Type B pancreatic cell (in vitro differentiated cells): ENCODE measurements at regions not wholly inside any gene's neighbourhood (a gene's known extent, or its start where the extent isn't known, plus 50 kb on each side); places are given as distances from the start of the nearest gene placed in this dataset.

Experiments used
- DNase-seq: peaks from one replicate; pipeline ENCODE4 v3.0.0; 2021; ENCODE audit warnings: mixed read lengths; ENCODE audit not compliant: unreplicated experiment; ENCODE audit errors: extremely low spot score
- H3K27ac Mint-ChIP-seq: 2 replicates; pipeline ENCODE4 v1.8.0; 2021; ENCODE audit warnings: mild to moderate bottlenecking, mixed read lengths
- H3K27me3 Mint-ChIP-seq: 2 replicates; pipeline ENCODE4 v1.8.0; 2021; ENCODE audit warnings: mixed read lengths
- H3K36me3 Mint-ChIP-seq: 2 replicates; pipeline ENCODE4 v1.8.0; 2021; ENCODE audit warnings: mixed read lengths
- H3K4me1 Mint-ChIP-seq: one replicate; pipeline ENCODE4 v1.8.0; 2021; ENCODE audit warnings: mixed read lengths; ENCODE audit not compliant: unreplicated experiment
- H3K4me3 Mint-ChIP-seq: 2 replicates; pipeline ENCODE4 v1.8.0; 2021; ENCODE audit warnings: mild to moderate bottlenecking, mixed read lengths
- H3K9me3 Mint-ChIP-seq: 2 replicates; pipeline ENCODE4 v1.8.0; 2021; ENCODE audit warnings: mixed read lengths
- CTCF ChIP-seq: fragments of 200-600 bp; sonication (generic); conservative IDR thresholded peaks from 2 replicates; pipeline ENCODE4 v1.5.0; 2021; ENCODE audit warnings: antibody characterized with exemption, mild to moderate bottlenecking

GRCh38 chr5:109519416-109519815, 109.6 kb upstream of the PJA2 start:
- no peaks in the 10 kb centered on the region for H3K4me1 Mint-ChIP-seq
- no peaks in the 10 kb centered on the region for H3K9me3 Mint-ChIP-seq
- DNase-seq = no peak

GRCh38 chr5:109516390-109516789, 106.6 kb upstream of the PJA2 start:
- Mint-ChIP-seq H3K27ac (no peak overlapping the region), H3K36me3 (no peaks in the 10 kb centered on the region), H3K4me3 (no peak overlapping the region), H3K4me1 (peaks cover 4% of the 10 kb centered on the region), H3K27me3 (no peaks in the 10 kb centered on the region), H3K9me3 (no peaks in the 10 kb centered on the region)
- DNase-seq = no peak
- no peak for TF ChIP-seq CTCF

More at GRCh38 chr5:109519416-109519815, 109.6 kb upstream of the PJA2 start:
- no peak for TF ChIP-seq CTCF
- Mint-ChIP-seq H3K27ac (no peak overlapping the region), H3K36me3 (no peaks in the 10 kb centered on the region), H3K4me3 (no peak overlapping the region), H3K27me3 (no peaks in the 10 kb centered on the region)

GRCh38 chr5:109511980-109512734, 102.4 kb upstream of the PJA2 start:
- no peak overlapping the region for H3K4me3 Mint-ChIP-seq
- H3K27me3 Mint-ChIP-seq = no peaks in the 10 kb centered on the region
- no peaks in the 10 kb centered on the region for H3K36me3 Mint-ChIP-seq
- no peak for TF ChIP-seq CTCF
- no peak overlapping the region for H3K27ac Mint-ChIP-seq
- DNase-seq = no peak
- H3K4me1 Mint-ChIP-seq = peaks cover 4% of the 10 kb centered on the region
- no peaks in the 10 kb centered on the region for H3K9me3 Mint-ChIP-seq

GRCh38 chr5:109506556-109506955, 96.8 kb upstream of the PJA2 start:
- no peak overlapping the region for H3K4me3 Mint-ChIP-seq
- DNase-seq = no peak
- no peak overlapping the region for H3K27ac Mint-ChIP-seq
- H3K36me3 Mint-ChIP-seq = no peaks in the 10 kb centered on the region
- no peaks in the 10 kb centered on the region for H3K4me1 Mint-ChIP-seq
- TF ChIP-seq CTCF = no peak
- H3K27me3 Mint-ChIP-seq = no peaks in the 10 kb centered on the region
- no peaks in the 10 kb centered on the region for H3K9me3 Mint-ChIP-seq

GRCh38 chr5:109496112-109496511, 86.3 kb upstream of the PJA2 start:
- no peak for DNase-seq
- H3K4me1 Mint-ChIP-seq = no peaks in the 10 kb centered on the region
- no peaks in the 10 kb centered on the region for H3K36me3 Mint-ChIP-seq
- H3K9me3 Mint-ChIP-seq = no peaks in the 10 kb centered on the region
- no peak overlapping the region for H3K4me3 Mint-ChIP-seq
- H3K27ac Mint-ChIP-seq = no peak overlapping the region
- no peaks in the 10 kb centered on the region for H3K27me3 Mint-ChIP-seq
- TF ChIP-seq CTCF = no peak
